Heart left ventricle (tissue), 13 donors: ENCODE measurements at regions not wholly inside any gene's neighbourhood (a gene's known extent, or its start where the extent isn't known, plus 50 kb on each side); places are given as distances from the start of the nearest gene placed in this dataset.

ENCODE experiments used
- POLR2A ChIP-seq, 2 donors: fragments of 450-650 bp; IDR thresholded peaks; one replicate each; pipeline ENCODE4 v1.6.1; 2017; ENCODE audit warnings: antibody characterized with exemption in 2 of 2, mild to moderate bottlenecking in 2 of 2, moderate library complexity in 2 of 2
- TF ChIP-seq, protein P1 (sequence below), 12 donors: fragments of 200-600 bp; sonication (generic) in 4 of 12; IDR thresholded peaks; one replicate each; pipeline versions ENCODE4 v1.5.0 to v1.8.0; 2018 to 2022; ENCODE audit warnings: antibody characterized with exemption in 12 of 12, mild to moderate bottlenecking in 5 of 12
- donor health status: ischemic (EF 13 %, LVEDD 7.1; RV severe dilation, severe dysfunction).
- donor health status: DM: no; HTN: yes; CAD: no.
- donor health status: DM: no; HTN: no; CAD: no.
- donor health status: ischemic (EF 25% LVEDD 6.9; RV normal size, moderate dysfunction).
- donor health status: ischemic (EF 25% LVEDD 5.7; RV mildly dilated, moderate dysfunction).
- donor health status: ischemic (EF 35%, LVEDD 5.7; RV mildly dilated, moderate dysfunction).
- donor health status: nonischemic (EF 11% LVEDD 7.7; RV severe dilation, severe dysfunction).
- donor health status: DM: yes; HTN: yes; CAD: no.
- donor health status: PGD.
- donor health status: ischemic (EF 29% LVEDD 5.4; RV normal size, mild dysfunction).
- donor health status: nonischemic (EF 23%, LVEDD 6.1; RV moderate dilation, normal function).

DNA sequence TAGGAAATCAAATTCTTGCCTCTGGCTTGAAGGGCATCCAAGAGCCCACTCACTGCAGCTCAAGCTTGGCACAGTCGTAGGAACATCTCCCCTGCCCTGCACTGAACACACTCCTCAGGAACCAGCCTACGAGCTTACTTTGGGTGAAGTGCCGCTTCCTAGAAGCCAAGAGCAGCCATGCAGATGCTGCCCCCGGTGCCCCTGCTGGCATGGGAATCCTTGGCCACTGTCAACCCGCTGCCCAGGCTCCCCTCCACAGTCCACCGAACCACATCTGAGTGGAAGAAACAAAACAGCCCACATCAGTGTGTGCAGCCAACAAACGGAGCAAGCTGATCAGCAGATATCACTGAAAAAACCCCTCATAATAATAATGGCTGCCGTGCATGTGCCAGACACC is 89.8 kb downstream of the TMEM215 start:
- TF ChIP-seq, protein P1, sequence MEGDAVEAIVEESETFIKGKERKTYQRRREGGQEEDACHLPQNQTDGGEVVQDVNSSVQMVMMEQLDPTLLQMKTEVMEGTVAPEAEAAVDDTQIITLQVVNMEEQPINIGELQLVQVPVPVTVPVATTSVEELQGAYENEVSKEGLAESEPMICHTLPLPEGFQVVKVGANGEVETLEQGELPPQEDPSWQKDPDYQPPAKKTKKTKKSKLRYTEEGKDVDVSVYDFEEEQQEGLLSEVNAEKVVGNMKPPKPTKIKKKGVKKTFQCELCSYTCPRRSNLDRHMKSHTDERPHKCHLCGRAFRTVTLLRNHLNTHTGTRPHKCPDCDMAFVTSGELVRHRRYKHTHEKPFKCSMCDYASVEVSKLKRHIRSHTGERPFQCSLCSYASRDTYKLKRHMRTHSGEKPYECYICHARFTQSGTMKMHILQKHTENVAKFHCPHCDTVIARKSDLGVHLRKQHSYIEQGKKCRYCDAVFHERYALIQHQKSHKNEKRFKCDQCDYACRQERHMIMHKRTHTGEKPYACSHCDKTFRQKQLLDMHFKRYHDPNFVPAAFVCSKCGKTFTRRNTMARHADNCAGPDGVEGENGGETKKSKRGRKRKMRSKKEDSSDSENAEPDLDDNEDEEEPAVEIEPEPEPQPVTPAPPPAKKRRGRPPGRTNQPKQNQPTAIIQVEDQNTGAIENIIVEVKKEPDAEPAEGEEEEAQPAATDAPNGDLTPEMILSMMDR (IDR thresholded peaks at IDR 0.05) = no peak
- TF ChIP-seq POLR2A (IDR thresholded peaks at IDR 0.05) = no peak
